HUDEP-2 (cell line): ENCODE measurements at regions not wholly inside any gene's neighbourhood (a gene's known extent, or its start where the extent isn't known, plus 50 kb on each side); places are given as distances from the start of the nearest gene placed in this dataset.

Experiments
- DNase-seq, 76 experiments: peaks; one replicate each; lab custom pipeline; 2025; ENCODE audit not compliant: unreplicated experiment in 76 of 76; lab: John Stamatoyannopoulos, UW

- DNase-seq, result no peak
Measured at GRCh38 chr20:41952166-41952565, 334.0 kb upstream of the CHD6 start.

- no peak for DNase-seq
Measured at GRCh38 chr20:41951615-41952014, 333.4 kb upstream of the CHD6 start.

- no peak for DNase-seq
Measured at GRCh38 chr20:41939659-41940058, 321.5 kb upstream of the CHD6 start.

GRCh38 chr20:41938353-41938752, 320.2 kb upstream of the CHD6 start:
- DNase-seq, result no peak

GRCh38 chr20:41935259-41935791, 317.1 kb upstream of the CHD6 start:
- DNase-seq, result no peak

GRCh38 chr20:41932431-41932830, 314.3 kb upstream of the CHD6 start:
- no peak for DNase-seq

- DNase-seq, result no peak
Measured at GRCh38 chr20:41927655-41928054, 309.5 kb upstream of the CHD6 start.

GRCh38 chr20:41927189-41927588, 309.0 kb upstream of the CHD6 start:
- no peak for DNase-seq

GRCh38 chr20:41925476-41925875, 307.3 kb upstream of the CHD6 start:
- no peak for DNase-seq

GRCh38 chr20:41923624-41924023, 305.4 kb upstream of the CHD6 start:
- DNase-seq, result no peak

GRCh38 chr20:41913146-41913545, 295.0 kb upstream of the CHD6 start:
- no peak for DNase-seq

- DNase-seq, result no peak
Measured at GRCh38 chr20:41910558-41910957, 292.4 kb upstream of the CHD6 start.

GRCh38 chr20:41905199-41905598, 287.0 kb upstream of the CHD6 start:
- no peak for DNase-seq

GRCh38 chr20:41903586-41903985, 285.4 kb upstream of the CHD6 start:
- no peak for DNase-seq

- DNase-seq, result no peak
Measured at GRCh38 chr20:41902346-41902745, 284.2 kb upstream of the CHD6 start.

- no peak for DNase-seq
Measured at GRCh38 chr20:41900201-41900691, 282.1 kb upstream of the CHD6 start.

- no peak for DNase-seq
Measured at GRCh38 chr20:41897708-41898107, 279.5 kb upstream of the CHD6 start.

- DNase-seq, result no peak
Measured at GRCh38 chr20:41895241-41896032, 277.3 kb upstream of the CHD6 start.

- DNase-seq, result no peak
Measured at GRCh38 chr20:41894255-41894963, 276.2 kb upstream of the CHD6 start.

GRCh38 chr20:41892031-41892430, 273.9 kb upstream of the CHD6 start:
- no peak for DNase-seq

- no peak for DNase-seq
Measured at GRCh38 chr20:41889844-41890224, 271.7 kb upstream of the CHD6 start.
